HS-5 (cell line): ENCODE measurements at regions not wholly inside any gene's neighbourhood (a gene's known extent, or its start where the extent isn't known, plus 50 kb on each side); places are given as distances from the start of the nearest gene placed in this dataset.
"Not testable (repeated sequence)": the region's sequence is repeated elsewhere in the genome, so short reads cannot be mapped to it uniquely, and the experiment has no call there.

Source experiments
- DNase-seq: peaks from one replicate; pipeline ENCODE4 v3.0.0-alpha.2; 2012; ENCODE audit warnings: low read depth

- no peak for DNase-seq
Measured at GRCh38 chr18:68429111-68429510, 285.8 kb downstream of the TMX3 start.

- DNase-seq, result no peak
Measured at GRCh38 chr18:68428661-68429060, 286.2 kb downstream of the TMX3 start.

GRCh38 chr18:68427951-68428401 lies 286.9 kb downstream of the TMX3 start:
- DNase-seq, result no peak

GRCh38 chr18:68426731-68427315 lies 288.1 kb downstream of the TMX3 start:
- DNase-seq, result no peak

- DNase-seq, result no peak
Measured at GRCh38 chr18:68418881-68419280, 296.0 kb downstream of the TMX3 start.

- no peak for DNase-seq
Measured at GRCh38 chr18:68418226-68418868, 296.6 kb downstream of the TMX3 start.

- DNase-seq, result no peak
Measured at GRCh38 chr18:68417826-68418225, 297.1 kb downstream of the TMX3 start.

- DNase-seq, result no peak
Measured at GRCh38 chr18:68417166-68417799, 297.6 kb downstream of the TMX3 start.

GRCh38 chr18:68414407-68414806 lies 300.5 kb downstream of the TMX3 start:
- no peak for DNase-seq

GRCh38 chr18:68409576-68409975 lies 305.3 kb downstream of the TMX3 start:
- DNase-seq, result no peak

GRCh38 chr18:68406761-68407160 lies 308.1 kb downstream of the TMX3 start:
- no peak for DNase-seq

GRCh38 chr18:68402784-68403183 lies 312.1 kb downstream of the TMX3 start:
- no peak for DNase-seq

- no peak for DNase-seq
Measured at GRCh38 chr18:68400889-68401288, 314.0 kb downstream of the TMX3 start.

- no peak for DNase-seq
Measured at GRCh38 chr18:68399721-68400120, 315.2 kb downstream of the TMX3 start.

- no peak for DNase-seq
Measured at GRCh38 chr18:68397241-68398035, 317.5 kb downstream of the TMX3 start.

- DNase-seq, result no peak
Measured at GRCh38 chr18:68394705-68395104, 320.2 kb downstream of the TMX3 start.

- DNase-seq, result no peak
Measured at GRCh38 chr18:68391801-68392200, 323.1 kb downstream of the TMX3 start.

- DNase-seq, result peak; percentile 13
Measured at GRCh38 chr18:68387246-68387645, 327.7 kb downstream of the TMX3 start.

- DNase-seq, result not testable (repeated sequence)
Measured at GRCh38 chr18:68383979-68384378, 330.9 kb downstream of the TMX3 start.

GRCh38 chr18:68376926-68377325 lies 338.0 kb downstream of the TMX3 start:
- DNase-seq, result no peak

- DNase-seq, result no peak
Measured at GRCh38 chr18:68362907-68363306, 352.0 kb downstream of the TMX3 start.

GRCh38 chr18:68355637-68356036 lies 359.3 kb downstream of the TMX3 start:
- DNase-seq, result no peak

- DNase-seq, result no peak
Measured at GRCh38 chr18:68354176-68354575, 360.7 kb downstream of the TMX3 start.
